ENCODE measurements at regions not wholly inside any gene's neighbourhood (a gene's known extent, or its start where the extent isn't known, plus 50 kb on each side); places are given as distances from the start of the nearest gene placed in this dataset.

- TF ChIP-seq ZFX (IDR thresholded peaks at IDR 0.05; ENCODE audit: borderline replicate concordance), result no peak
- TF ChIP-seq CTCF (IDR thresholded peaks at IDR 0.05), result no peak
Measured at GRCh38 chr5:90226433-90227099, 183.0 kb downstream of the CETN3 start.
